CD4-positive, alpha-beta T cell treated with Interleukin-15 for 1 hour (primary cell): ENCODE measurements at regions not wholly inside any gene's neighbourhood (a gene's known extent, or its start where the extent isn't known, plus 50 kb on each side); places are given as distances from the start of the nearest gene placed in this dataset.

ENCODE experiments used
- DNase-seq: peaks from one replicate; pipeline ENCODE4 v3.0.0-alpha.2; 2020

- DNase-seq, result no peak
Measured at GRCh38 chr2:43051338-43051737, 175.1 kb downstream of the ZFP36L2 start.

DNA sequence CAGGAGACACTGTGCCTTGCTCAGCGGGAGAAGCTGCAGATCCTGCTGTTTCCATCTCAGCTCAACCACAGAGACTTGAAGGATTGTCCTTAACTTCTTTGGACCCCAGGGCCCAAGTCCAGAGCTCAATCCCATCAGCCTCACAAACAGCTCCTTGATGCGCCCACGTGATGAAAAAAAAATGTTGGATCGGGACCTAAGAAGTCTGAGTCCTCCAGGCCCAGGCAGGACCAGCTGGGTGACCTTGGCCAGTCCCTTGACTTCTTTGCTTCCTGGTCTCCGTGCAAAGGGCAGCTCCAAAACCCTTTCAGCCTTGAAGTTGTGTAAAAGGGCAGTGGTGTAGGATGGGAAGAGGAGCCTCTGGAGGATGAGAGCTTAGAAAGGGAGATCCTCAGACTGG lies 175.5 kb downstream of the ZFP36L2 start:
- no peak for DNase-seq

- no peak for DNase-seq
Measured at GRCh38 chr2:43049836-43050801, 176.3 kb downstream of the ZFP36L2 start.

GRCh38 chr2:43047187-43047780 lies 179.1 kb downstream of the ZFP36L2 start:
- DNase-seq, result no peak

GRCh38 chr2:43045866-43046265 lies 180.5 kb downstream of the ZFP36L2 start:
- DNase-seq, result no peak

DNA sequence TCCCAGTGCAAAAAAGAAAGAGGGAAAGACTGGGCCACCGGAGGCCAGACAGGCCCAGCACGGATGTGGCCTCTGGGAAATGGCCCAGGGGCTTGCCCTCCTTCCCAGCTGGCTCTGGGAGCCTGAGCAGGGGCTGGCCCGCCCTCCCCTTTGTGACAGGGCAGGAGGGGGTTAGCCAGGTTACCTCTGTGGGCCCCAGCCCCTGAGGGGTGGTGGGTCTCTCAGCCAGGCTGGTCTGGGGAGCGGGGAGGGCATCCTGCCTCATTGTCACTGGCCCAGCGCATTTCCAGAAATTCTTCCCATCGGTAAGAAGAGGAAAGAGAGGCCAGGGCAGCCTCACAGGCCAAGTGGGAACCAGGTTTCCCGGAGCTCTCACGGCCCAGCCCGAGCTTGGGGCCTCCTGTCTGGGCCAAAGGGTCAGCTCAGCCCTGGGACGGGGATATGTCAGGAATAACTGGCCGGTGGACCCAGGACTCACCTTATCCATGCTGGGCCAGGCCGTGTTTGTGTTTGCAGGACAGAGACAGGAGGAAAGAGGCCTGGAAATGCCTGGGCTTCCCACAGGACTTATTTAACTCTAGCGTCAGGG lies 182.2 kb downstream of the ZFP36L2 start:
- DNase-seq, result no peak

GRCh38 chr2:43043553-43043870 lies 182.9 kb downstream of the ZFP36L2 start:
- DNase-seq, result no peak

DNA sequence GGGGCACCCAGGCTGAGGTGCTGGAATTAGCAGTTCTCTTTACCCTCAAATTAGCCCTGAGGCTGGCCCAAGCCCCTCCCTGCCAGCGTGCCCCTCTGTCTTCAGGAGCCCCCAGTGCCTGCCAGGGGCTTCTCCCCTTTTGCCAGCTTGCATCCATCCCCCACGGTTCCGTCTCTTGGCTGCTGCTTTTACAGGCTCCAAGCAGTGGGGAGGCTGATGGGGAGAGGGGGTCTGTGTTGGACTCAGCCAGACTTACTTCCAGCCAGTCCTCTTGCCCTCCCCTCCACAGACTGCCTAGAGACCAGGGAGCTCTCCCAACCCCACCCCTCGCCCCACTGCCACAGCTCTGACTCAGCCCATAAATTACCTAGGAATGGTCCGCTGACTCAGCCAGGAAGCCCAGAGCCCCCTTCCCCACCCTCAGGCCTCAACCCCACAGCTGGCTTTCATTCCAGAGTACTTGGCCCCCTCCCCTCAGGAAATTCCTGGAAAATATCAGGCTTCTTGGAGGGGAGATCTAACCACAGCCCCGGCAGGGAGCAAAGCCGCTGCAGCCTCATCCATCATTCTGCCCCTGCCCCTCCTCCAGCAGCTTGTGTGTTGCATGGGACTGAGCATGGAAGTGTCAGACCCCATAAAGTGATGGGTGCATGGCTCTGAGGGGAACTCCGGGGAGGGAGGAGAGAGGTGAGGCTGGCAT lies 184.6 kb downstream of the ZFP36L2 start:
- DNase-seq, result no peak

DNA sequence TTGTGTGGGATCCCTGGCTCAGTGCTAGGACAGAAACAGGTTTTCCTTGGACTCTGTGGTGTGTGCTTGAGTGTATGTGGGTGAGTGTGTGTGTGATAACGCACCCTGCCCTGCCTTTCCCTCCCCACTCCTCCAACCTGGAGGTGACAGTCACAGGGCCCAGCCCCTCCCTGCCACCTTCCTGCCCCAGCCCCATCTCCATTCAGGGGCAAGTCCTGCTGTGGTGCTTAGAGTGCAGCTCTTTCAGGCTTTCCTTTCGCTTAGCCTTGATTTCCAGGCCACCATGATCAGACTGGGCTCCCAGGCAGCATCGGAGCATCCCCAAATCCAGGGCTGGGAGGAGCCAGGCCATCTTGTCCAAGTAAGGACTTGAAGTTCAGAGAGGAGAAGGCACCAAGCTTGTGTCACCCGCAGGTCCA lies 185.2 kb downstream of the ZFP36L2 start:
- no peak for DNase-seq

DNA sequence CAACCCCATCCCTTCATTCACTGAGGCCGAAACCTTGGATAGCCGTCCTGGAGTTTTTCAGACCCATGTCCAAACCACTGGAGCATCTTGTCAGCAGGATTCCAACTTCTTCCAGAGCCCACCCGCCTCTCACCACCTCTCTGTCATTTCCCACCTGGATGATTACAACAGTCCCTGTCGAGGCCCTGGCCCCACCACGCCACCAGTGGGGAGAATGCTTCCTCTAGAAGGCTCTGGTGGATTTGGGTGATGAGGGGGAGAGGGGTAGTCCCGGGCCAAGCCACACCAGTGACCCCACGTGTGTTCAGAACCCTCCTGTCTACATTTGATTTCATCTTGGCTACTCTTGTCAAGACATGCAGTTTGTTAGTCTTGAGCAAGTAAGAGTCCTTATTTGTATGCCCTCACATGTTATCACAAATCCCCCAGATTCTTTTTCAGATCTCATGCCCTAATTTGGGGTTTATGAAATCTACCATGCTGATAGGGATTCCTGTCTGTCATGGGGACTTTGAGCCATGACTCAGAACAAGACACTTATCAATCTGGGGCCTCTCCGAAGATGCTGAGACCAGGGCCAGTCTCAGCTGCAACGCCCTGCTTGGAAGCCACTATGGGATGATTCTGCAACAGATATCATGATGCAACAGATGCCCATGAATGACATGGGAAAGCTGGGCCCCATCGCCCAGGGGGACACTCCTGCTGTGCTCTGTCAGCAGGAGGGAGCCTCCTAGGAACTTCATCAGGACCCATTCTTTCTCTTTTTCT lies 186.1 kb downstream of the ZFP36L2 start:
- no peak for DNase-seq

DNA sequence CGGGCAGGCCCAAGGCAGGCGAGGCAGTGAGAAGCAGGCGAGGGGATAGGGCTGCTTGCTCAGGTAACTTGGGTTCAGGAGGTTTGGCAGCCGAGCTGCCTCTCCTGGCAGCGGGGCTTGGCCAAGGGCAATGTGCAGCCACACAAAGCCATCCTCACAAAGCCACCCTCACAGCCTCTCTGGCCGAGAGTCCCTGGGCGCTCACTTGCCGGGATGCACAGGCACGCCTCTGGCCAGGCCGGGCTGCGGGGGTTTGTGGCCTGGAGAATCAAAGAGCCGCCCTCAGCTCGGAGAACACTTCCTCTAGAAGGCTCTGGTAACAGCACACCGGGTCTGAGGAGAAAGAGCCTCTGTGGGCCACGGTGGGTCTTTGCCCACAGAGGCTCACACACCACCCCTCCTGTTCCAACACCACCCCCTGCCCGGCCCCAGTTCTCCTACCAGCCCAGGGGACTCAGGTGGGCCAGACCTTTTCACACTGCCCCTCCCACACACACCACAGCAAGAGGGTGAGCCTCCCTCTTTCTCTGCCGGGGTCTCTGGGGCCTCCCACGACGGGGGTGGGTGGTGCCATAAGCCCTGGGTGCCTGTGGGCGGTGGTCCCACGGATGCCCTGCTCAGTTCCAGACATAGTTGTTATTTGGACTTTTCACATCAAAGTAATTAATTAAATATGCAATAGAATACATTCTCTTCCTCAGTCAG lies 186.9 kb downstream of the ZFP36L2 start:
- no peak for DNase-seq

DNA sequence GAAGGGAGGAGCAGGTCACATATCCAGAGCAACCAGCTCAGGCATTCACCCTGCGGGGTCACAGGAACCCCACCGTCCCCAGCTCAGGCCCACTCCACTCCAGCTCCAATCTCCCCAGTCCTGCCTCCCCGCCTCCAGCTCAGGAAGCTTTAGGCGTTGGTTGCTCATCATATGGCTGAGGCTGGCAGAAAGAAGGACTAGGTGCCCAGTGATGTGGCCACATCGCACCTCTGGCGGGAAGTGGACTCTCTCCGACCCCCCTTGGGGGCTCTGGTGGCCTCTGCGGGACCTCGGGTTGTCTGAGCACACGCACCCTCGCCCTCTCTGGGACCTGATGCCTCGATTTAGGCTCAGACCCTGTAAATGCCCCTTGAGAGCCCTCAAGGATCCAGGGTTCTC lies 187.7 kb downstream of the ZFP36L2 start:
- DNase-seq, result no peak

- no peak for DNase-seq
Measured at GRCh38 chr2:43038034-43038695, 188.2 kb downstream of the ZFP36L2 start.

GRCh38 chr2:43035922-43036321 lies 190.5 kb downstream of the ZFP36L2 start:
- DNase-seq, result no peak

GRCh38 chr2:43034921-43035320 lies 191.5 kb downstream of the ZFP36L2 start:
- DNase-seq, result no peak

DNA sequence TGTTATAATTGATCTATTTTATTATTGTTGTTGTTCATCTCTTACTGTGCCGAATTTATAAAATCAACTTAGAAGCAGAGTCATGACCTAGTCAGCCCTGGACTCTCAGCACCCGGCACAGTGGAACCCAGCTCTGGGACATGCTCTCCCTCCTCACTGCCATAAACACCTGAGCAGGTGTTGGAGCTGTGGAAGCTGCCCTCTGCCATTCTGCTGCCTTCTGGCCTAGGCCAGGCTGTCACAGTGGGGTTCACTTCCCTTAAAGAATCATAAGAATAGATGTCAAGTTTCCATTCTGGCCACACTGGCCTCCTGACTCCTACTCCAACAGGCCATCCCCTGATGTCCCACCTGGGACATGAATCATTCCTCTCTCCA lies 192.2 kb downstream of the ZFP36L2 start:
- DNase-seq, result no peak

- no peak for DNase-seq
Measured at GRCh38 chr2:43033466-43034241, 192.8 kb downstream of the ZFP36L2 start.

DNA sequence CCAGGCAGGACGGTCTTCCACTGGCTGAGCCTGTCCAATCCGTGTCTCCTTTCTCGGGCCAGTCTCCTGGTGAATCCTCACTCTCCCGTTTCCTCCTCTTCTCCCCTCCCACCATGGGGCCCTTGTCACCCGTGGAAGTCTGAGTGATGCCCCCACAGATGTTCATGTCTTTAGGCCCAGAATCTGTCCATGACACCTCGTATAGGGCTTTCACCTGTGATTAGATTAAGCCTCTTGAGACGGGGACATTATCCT lies 193.5 kb downstream of the ZFP36L2 start:
- DNase-seq, result no peak

- DNase-seq, result no peak
Measured at GRCh38 chr2:43032213-43033015, 194.0 kb downstream of the ZFP36L2 start.
